GM23338 (cell line): ENCODE measurements at regions not wholly inside any gene's neighbourhood (a gene's known extent, or its start where the extent isn't known, plus 50 kb on each side); places are given as distances from the start of the nearest gene placed in this dataset.

Experiments
- ATAC-seq: fragments of 200-7000 bp; cut with Tn5 transposase; 3 replicates; pipeline ENCODE4 v1.9.1; 2020
- DNase-seq: peaks from one replicate; pipeline ENCODE4 v3.0.0-alpha.2; 2015; ENCODE audit warnings: low spot score
- H2AFZ ChIP-seq: fragments of 200-600 bp; sonication (generic); 2 replicates; pipeline ENCODE4 v1.8.0; 2016; ENCODE audit warnings: antibody characterized with exemption, mild to moderate bottlenecking, moderate library complexity
- H3F3A ChIP-seq: fragments of 200-600 bp; sonication (generic); replicated peaks from 2 replicates; pipeline ENCODE4 v1.8.0; 2017; ENCODE audit warnings: antibody characterized with exemption, mixed run types, low read depth
- H3K27ac ChIP-seq: fragments of 200-600 bp; sonication (generic); 2 replicates; pipeline ENCODE4 v1.6.1; 2016; ENCODE audit warnings: low read depth
- H3K27me3 ChIP-seq: fragments of 200-600 bp; sonication (generic); 2 replicates; pipeline ENCODE4 v1.8.0; 2016; ENCODE audit warnings: mild to moderate bottlenecking, mixed run types, moderate library complexity; ENCODE audit not compliant: insufficient read depth
- H3K36me3 ChIP-seq: fragments of 200-600 bp; sonication (generic); 2 replicates; pipeline ENCODE4 v1.8.0; 2016; ENCODE audit warnings: mild to moderate bottlenecking; ENCODE audit not compliant: insufficient read depth
- H3K4me1 ChIP-seq: fragments of 200-600 bp; sonication (generic); 2 replicates; pipeline ENCODE4 v1.8.0; 2016; ENCODE audit warnings: mild to moderate bottlenecking, moderate library complexity; ENCODE audit not compliant: insufficient read depth
- H3K4me2 ChIP-seq: fragments of 200-600 bp; sonication (generic); 2 replicates; pipeline ENCODE4 v1.7.1; 2017; ENCODE audit warnings: mixed run types
- H3K4me3 ChIP-seq: fragments of 200-600 bp; sonication (generic); 2 replicates; pipeline ENCODE4 v1.6.1; 2016; ENCODE audit warnings: mixed run types
- H3K79me2 ChIP-seq: fragments of 200-600 bp; sonication (generic); replicated peaks from 2 replicates; pipeline ENCODE4 v1.8.0; 2017; ENCODE audit warnings: mild to moderate bottlenecking; ENCODE audit not compliant: insufficient read depth
- H3K9me2 ChIP-seq: fragments of 200-600 bp; sonication (generic); 2 replicates; pipeline ENCODE4 v1.8.0; 2017; ENCODE audit not compliant: insufficient read depth
- H4K20me1 ChIP-seq: fragments of 200-600 bp; sonication (generic); replicated peaks from 2 replicates; pipeline ENCODE4 v1.8.0; 2017; ENCODE audit warnings: mild to moderate bottlenecking; ENCODE audit not compliant: insufficient read depth
- H3K27ac Mint-ChIP-seq: 2 replicates; pipeline ENCODE4 v1.8.0; 2020; ENCODE audit warnings: inconsistent platforms, mild to moderate bottlenecking, moderate library complexity, mixed read lengths
- H3K27me3 Mint-ChIP-seq: 3 replicates; pipeline ENCODE4 v1.8.0; 2022; ENCODE audit warnings: low read depth, mild to moderate bottlenecking, moderate library complexity, mixed read lengths, inconsistent platforms; ENCODE audit not compliant: insufficient read depth, poor library complexity
- H3K36me3 Mint-ChIP-seq: 3 replicates; pipeline ENCODE4 v1.8.0; 2021; ENCODE audit warnings: low read depth, mild to moderate bottlenecking, inconsistent platforms, moderate library complexity, mixed read lengths
- H3K4me1 Mint-ChIP-seq: 3 replicates; pipeline ENCODE4 v1.8.0; 2020; ENCODE audit warnings: mild to moderate bottlenecking, inconsistent platforms, mixed read lengths
- H3K4me3 Mint-ChIP-seq: 3 replicates; pipeline ENCODE4 v1.8.0; 2021; ENCODE audit warnings: moderate library complexity, mild to moderate bottlenecking, inconsistent platforms, mixed read lengths
- H3K9me3 Mint-ChIP-seq: 3 replicates; pipeline ENCODE4 v1.8.0; 2020; ENCODE audit warnings: moderate library complexity, mild to moderate bottlenecking, inconsistent platforms, mixed read lengths
- CREB1 ChIP-seq: fragments of 250-450 bp; sonication (Bioruptor Pico); IDR thresholded peaks from 2 replicates; pipeline ENCODE4 v1.5.0; 2020; ENCODE audit warnings: low read depth, mild to moderate bottlenecking, moderate library complexity
- EZH2phosphoT487 ChIP-seq: fragments of 200-600 bp; sonication (generic); IDR thresholded peaks from one replicate; pipeline ENCODE4 v1.8.1; 2018; ENCODE audit warnings: antibody characterized with exemption; ENCODE audit not compliant: unreplicated experiment
- JUNB ChIP-seq: IDR thresholded peaks from one replicate; pipeline ENCODE4 v1.6.1; 2016; ENCODE audit warnings: antibody characterized with exemption; ENCODE audit not compliant: unreplicated experiment
- NANOG ChIP-seq: IDR thresholded peaks from 2 replicates; pipeline ENCODE4 v1.6.1; 2016; ENCODE audit warnings: antibody characterized with exemption, borderline replicate concordance
- POLR2AphosphoS5 ChIP-seq: IDR thresholded peaks from 2 replicates; pipeline ENCODE4 v1.6.1; 2016; ENCODE audit warnings: antibody characterized with exemption, low read depth
- ZNF331 ChIP-seq: fragments of 250-450 bp; sonication (Bioruptor Pico); IDR thresholded peaks from 2 replicates; pipeline ENCODE4 v1.5.0; 2020; ENCODE audit warnings: low read depth, mild to moderate bottlenecking, moderate library complexity
- TF ChIP-seq, protein P1 (sequence below): fragments of 250-450 bp; sonication (Bioruptor Pico); IDR thresholded peaks from 2 replicates; pipeline ENCODE4 v1.5.0; 2020; ENCODE audit warnings: mild to moderate bottlenecking, moderate library complexity
- TF ChIP-seq, protein P2 (sequence below): IDR thresholded peaks from 2 replicates; pipeline ENCODE4 v1.6.1; 2016; ENCODE audit warnings: antibody characterized with exemption
- TF ChIP-seq, protein P3 (sequence below), 2 experiments: fragments of 200-600 bp in 1 of 2; sonication (generic) in 1 of 2; conservative IDR thresholded peaks; 2 replicates each; pipeline versions ENCODE4 v1.5.1 to v1.6.1; 2016 to 2017; ENCODE audit warnings: antibody characterized with exemption in 2 of 2, low read depth in 2 of 2, mild to moderate bottlenecking in 2 of 2, moderate library complexity in 1 of 2
- TF ChIP-seq, protein P4 (sequence below): IDR thresholded peaks from one replicate; pipeline ENCODE4 v1.6.1; 2018; ENCODE audit warnings: antibody characterized with exemption; ENCODE audit not compliant: unreplicated experiment

DNA sequence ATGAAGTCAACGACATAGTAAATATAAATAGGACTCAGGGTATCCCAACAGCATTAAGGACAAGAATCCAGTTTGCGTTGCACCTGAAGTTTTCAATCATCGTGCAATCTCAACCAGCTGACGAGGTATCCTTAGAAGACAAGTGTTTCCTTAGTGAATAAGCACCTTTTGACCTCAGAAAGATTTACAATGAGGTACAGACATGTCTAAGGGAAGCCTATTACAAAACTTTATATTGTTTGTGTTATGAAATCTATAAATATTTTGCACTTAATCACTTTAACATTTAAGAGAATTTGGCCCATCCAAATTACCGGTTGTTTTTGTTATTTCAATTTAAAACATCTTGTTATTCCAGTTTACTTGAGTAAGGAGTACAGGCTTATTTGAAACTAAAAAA lies 64.9 kb upstream of the PRICKLE2 start:
- no peak for DNase-seq
- no peak overlapping the region for H3K4me3 ChIP-seq
- H2AFZ ChIP-seq: no peak overlapping the region
- H3K9me2 ChIP-seq: no peaks in the 10 kb centered on the region
- H3F3A ChIP-seq: no peaks in the 10 kb centered on the region
- no peaks in the 10 kb centered on the region for H4K20me1 ChIP-seq
- H3K27ac ChIP-seq: no peak overlapping the region
- no peaks in the 10 kb centered on the region for H3K79me2 ChIP-seq
- H3K27me3 ChIP-seq: no peaks in the 10 kb centered on the region
- H3K27ac Mint-ChIP-seq: no peak overlapping the region
- H3K36me3 Mint-ChIP-seq: no peaks in the 10 kb centered on the region
- no peaks in the 10 kb centered on the region for H3K4me1 ChIP-seq
- no peaks in the 10 kb centered on the region for H3K9me3 Mint-ChIP-seq
- no peak overlapping the region for H3K4me2 ChIP-seq
- H3K4me3 Mint-ChIP-seq: no peak overlapping the region
- no peaks in the 10 kb centered on the region for H3K4me1 Mint-ChIP-seq
- TF ChIP-seq, protein P1, sequence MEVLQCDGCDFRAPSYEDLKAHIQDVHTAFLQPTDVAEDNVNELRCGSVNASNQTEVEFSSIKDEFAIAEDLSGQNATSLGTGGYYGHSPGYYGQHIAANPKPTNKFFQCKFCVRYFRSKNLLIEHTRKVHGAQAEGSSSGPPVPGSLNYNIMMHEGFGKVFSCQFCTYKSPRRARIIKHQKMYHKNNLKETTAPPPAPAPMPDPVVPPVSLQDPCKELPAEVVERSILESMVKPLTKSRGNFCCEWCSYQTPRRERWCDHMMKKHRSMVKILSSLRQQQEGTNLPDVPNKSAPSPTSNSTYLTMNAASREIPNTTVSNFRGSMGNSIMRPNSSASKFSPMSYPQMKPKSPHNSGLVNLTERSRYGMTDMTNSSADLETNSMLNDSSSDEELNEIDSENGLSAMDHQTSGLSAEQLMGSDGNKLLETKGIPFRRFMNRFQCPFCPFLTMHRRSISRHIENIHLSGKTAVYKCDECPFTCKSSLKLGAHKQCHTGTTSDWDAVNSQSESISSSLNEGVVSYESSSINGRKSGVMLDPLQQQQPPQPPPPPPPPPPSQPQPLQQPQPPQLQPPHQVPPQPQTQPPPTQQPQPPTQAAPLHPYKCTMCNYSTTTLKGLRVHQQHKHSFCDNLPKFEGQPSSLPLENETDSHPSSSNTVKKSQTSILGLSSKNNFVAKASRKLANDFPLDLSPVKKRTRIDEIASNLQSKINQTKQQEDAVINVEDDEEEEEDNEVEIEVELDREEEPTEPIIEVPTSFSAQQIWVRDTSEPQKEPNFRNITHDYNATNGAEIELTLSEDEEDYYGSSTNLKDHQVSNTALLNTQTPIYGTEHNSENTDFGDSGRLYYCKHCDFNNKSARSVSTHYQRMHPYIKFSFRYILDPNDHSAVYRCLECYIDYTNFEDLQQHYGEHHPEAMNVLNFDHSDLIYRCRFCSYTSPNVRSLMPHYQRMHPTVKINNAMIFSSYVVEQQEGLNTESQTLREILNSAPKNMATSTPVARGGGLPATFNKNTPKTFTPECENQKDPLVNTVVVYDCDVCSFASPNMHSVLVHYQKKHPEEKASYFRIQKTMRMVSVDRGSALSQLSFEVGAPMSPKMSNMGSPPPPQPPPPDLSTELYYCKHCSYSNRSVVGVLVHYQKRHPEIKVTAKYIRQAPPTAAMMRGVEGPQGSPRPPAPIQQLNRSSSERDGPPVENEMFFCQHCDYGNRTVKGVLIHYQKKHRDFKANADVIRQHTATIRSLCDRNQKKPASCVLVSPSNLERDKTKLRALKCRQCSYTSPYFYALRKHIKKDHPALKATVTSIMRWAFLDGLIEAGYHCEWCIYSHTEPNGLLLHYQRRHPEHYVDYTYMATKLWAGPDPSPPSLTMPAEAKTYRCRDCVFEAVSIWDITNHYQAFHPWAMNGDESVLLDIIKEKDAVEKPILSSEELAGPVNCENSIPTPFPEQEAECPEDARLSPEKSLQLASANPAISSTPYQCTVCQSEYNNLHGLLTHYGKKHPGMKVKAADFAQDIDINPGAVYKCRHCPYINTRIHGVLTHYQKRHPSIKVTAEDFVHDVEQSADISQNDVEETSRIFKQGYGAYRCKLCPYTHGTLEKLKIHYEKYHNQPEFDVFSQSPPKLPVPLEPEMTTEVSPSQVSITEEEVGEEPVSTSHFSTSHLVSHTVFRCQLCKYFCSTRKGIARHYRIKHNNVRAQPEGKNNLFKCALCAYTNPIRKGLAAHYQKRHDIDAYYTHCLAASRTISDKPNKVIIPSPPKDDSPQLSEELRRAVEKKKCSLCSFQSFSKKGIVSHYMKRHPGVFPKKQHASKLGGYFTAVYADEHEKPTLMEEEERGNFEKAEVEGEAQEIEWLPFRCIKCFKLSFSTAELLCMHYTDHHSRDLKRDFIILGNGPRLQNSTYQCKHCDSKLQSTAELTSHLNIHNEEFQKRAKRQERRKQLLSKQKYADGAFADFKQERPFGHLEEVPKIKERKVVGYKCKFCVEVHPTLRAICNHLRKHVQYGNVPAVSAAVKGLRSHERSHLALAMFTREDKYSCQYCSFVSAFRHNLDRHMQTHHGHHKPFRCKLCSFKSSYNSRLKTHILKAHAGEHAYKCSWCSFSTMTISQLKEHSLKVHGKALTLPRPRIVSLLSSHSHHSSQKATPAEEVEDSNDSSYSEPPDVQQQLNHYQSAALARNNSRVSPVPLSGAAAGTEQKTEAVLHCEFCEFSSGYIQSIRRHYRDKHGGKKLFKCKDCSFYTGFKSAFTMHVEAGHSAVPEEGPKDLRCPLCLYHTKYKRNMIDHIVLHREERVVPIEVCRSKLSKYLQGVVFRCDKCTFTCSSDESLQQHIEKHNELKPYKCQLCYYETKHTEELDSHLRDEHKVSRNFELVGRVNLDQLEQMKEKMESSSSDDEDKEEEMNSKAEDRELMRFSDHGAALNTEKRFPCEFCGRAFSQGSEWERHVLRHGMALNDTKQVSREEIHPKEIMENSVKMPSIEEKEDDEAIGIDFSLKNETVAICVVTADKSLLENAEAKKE: no peak
- TF ChIP-seq CREB1 (CRISPR knock-in tag): no peak
- TF ChIP-seq POLR2AphosphoS5: no peak
- TF ChIP-seq, protein P2, sequence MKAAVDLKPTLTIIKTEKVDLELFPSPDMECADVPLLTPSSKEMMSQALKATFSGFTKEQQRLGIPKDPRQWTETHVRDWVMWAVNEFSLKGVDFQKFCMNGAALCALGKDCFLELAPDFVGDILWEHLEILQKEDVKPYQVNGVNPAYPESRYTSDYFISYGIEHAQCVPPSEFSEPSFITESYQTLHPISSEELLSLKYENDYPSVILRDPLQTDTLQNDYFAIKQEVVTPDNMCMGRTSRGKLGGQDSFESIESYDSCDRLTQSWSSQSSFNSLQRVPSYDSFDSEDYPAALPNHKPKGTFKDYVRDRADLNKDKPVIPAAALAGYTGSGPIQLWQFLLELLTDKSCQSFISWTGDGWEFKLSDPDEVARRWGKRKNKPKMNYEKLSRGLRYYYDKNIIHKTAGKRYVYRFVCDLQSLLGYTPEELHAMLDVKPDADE: no peak
- TF ChIP-seq, protein P3, sequence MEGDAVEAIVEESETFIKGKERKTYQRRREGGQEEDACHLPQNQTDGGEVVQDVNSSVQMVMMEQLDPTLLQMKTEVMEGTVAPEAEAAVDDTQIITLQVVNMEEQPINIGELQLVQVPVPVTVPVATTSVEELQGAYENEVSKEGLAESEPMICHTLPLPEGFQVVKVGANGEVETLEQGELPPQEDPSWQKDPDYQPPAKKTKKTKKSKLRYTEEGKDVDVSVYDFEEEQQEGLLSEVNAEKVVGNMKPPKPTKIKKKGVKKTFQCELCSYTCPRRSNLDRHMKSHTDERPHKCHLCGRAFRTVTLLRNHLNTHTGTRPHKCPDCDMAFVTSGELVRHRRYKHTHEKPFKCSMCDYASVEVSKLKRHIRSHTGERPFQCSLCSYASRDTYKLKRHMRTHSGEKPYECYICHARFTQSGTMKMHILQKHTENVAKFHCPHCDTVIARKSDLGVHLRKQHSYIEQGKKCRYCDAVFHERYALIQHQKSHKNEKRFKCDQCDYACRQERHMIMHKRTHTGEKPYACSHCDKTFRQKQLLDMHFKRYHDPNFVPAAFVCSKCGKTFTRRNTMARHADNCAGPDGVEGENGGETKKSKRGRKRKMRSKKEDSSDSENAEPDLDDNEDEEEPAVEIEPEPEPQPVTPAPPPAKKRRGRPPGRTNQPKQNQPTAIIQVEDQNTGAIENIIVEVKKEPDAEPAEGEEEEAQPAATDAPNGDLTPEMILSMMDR (conservative IDR thresholded peaks at IDR 0.05; ENCODE audit: low read depth in 2 of 2): no peak
- no peak for TF ChIP-seq NANOG
- TF ChIP-seq ZNF331 (CRISPR knock-in tag): no peak
- no peak for TF ChIP-seq EZH2phosphoT487
- TF ChIP-seq JUNB: no peak
- TF ChIP-seq, protein P4, sequence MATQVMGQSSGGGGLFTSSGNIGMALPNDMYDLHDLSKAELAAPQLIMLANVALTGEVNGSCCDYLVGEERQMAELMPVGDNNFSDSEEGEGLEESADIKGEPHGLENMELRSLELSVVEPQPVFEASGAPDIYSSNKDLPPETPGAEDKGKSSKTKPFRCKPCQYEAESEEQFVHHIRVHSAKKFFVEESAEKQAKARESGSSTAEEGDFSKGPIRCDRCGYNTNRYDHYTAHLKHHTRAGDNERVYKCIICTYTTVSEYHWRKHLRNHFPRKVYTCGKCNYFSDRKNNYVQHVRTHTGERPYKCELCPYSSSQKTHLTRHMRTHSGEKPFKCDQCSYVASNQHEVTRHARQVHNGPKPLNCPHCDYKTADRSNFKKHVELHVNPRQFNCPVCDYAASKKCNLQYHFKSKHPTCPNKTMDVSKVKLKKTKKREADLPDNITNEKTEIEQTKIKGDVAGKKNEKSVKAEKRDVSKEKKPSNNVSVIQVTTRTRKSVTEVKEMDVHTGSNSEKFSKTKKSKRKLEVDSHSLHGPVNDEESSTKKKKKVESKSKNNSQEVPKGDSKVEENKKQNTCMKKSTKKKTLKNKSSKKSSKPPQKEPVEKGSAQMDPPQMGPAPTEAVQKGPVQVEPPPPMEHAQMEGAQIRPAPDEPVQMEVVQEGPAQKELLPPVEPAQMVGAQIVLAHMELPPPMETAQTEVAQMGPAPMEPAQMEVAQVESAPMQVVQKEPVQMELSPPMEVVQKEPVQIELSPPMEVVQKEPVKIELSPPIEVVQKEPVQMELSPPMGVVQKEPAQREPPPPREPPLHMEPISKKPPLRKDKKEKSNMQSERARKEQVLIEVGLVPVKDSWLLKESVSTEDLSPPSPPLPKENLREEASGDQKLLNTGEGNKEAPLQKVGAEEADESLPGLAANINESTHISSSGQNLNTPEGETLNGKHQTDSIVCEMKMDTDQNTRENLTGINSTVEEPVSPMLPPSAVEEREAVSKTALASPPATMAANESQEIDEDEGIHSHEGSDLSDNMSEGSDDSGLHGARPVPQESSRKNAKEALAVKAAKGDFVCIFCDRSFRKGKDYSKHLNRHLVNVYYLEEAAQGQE: no peak
- H3K36me3 ChIP-seq: no peaks in the 10 kb centered on the region
- H3K27me3 Mint-ChIP-seq: no peaks in the 10 kb centered on the region
- ATAC-seq: no peak
